Liver (tissue), 8 donors: ENCODE measurements at regions not wholly inside any gene's neighbourhood (a gene's known extent, or its start where the extent isn't known, plus 50 kb on each side); places are given as distances from the start of the nearest gene placed in this dataset.

Experiments
- DNase-seq: peaks from one replicate; pipeline ENCODE4 v3.0.0-alpha.2; 2017; ENCODE audit warnings: low spot score
- H3K27ac ChIP-seq, 2 donors: one replicate each; pipeline ENCODE4 v1.7.0; 2013; ENCODE audit warnings: inconsistent platforms in 2 of 2, low read length in 2 of 2, control low read depth in 1 of 2, low read depth in 1 of 2, mild to moderate bottlenecking in 1 of 2
- H3K27me3 ChIP-seq, 4 donors: one replicate each; pipeline versions ENCODE4 v1.6.1 to v1.7.0; 2013; ENCODE audit warnings: low read length in 3 of 4, inconsistent platforms in 1 of 4, mild to moderate bottlenecking in 1 of 4, moderate library complexity in 1 of 4; ENCODE audit not compliant: control insufficient read depth in 4 of 4, insufficient read depth in 4 of 4
- H3K36me3 ChIP-seq, 4 donors: one replicate each; pipeline versions ENCODE4 v1.6.1 to v1.7.0; 2013; ENCODE audit warnings: low read length in 3 of 4, mild to moderate bottlenecking in 3 of 4, low read depth in 1 of 4, moderate library complexity in 1 of 4; ENCODE audit not compliant: control insufficient read depth in 4 of 4, insufficient read depth in 3 of 4
- H3K4me1 ChIP-seq, 4 donors: one replicate each; pipeline versions ENCODE4 v1.6.1 to v1.7.0; 2013; ENCODE audit warnings: low read length in 3 of 4, mild to moderate bottlenecking in 3 of 4, moderate library complexity in 1 of 4; ENCODE audit not compliant: control insufficient read depth in 4 of 4, insufficient read depth in 4 of 4
- H3K4me3 ChIP-seq, 3 donors: one replicate each; pipeline versions ENCODE4 v1.6.1 to v1.7.0; 2013; ENCODE audit warnings: low read length in 3 of 3, control low read depth in 1 of 3, low read depth in 1 of 3, mild to moderate bottlenecking in 1 of 3
- H3K9ac ChIP-seq, 2 donors: one replicate each; pipeline ENCODE4 v1.7.0; 2013; ENCODE audit warnings: low read length in 2 of 2, mild to moderate bottlenecking in 2 of 2, moderate library complexity in 2 of 2, control low read depth in 1 of 2, low read depth in 1 of 2
- H3K9me3 ChIP-seq, 4 donors: one replicate each; pipeline versions ENCODE4 v1.6.1 to v1.7.0; 2013; ENCODE audit warnings: low read length in 3 of 4; ENCODE audit not compliant: control insufficient read depth in 4 of 4
- ATF3 ChIP-seq: IDR thresholded peaks from 2 replicates; pipeline ENCODE4 v1.6.1; 2016; ENCODE audit warnings: antibody characterized with exemption
- CTCF ChIP-seq: fragments of 150-350 bp; IDR thresholded peaks from 2 replicates; pipeline ENCODE4 v1.5.1; 2017; ENCODE audit warnings: improper control_type of control experiment, low read depth, low read length; ENCODE audit not compliant: missing input control
- EGR1 ChIP-seq, 2 donors: IDR thresholded peaks; 2 replicates each; pipeline ENCODE4 v1.6.1; 2016 to 2018; ENCODE audit warnings: antibody characterized with exemption in 2 of 2, low read depth in 2 of 2
- FOXA1 ChIP-seq: IDR thresholded peaks from 2 replicates; pipeline ENCODE4 v1.6.1; 2016; ENCODE audit warnings: antibody characterized with exemption
- FOXA2 ChIP-seq: IDR thresholded peaks from 2 replicates; pipeline ENCODE4 v1.6.1; 2016; ENCODE audit warnings: antibody characterized with exemption
- GABPA ChIP-seq, 2 donors: IDR thresholded peaks in 1 of 2; conservative IDR thresholded peaks in 1 of 2; 2 replicates each; pipeline ENCODE4 v1.6.1; 2016; ENCODE audit warnings: antibody characterized with exemption in 2 of 2, mild to moderate bottlenecking in 1 of 2, moderate library complexity in 1 of 2
- HNF4A ChIP-seq, 2 donors: conservative IDR thresholded peaks; 2 replicates each; pipeline ENCODE4 v1.6.1; 2016; ENCODE audit warnings: antibody characterized with exemption in 2 of 2, mild to moderate bottlenecking in 2 of 2
- HNF4G ChIP-seq: IDR thresholded peaks from 2 replicates; pipeline ENCODE4 v1.6.1; 2016; ENCODE audit warnings: antibody characterized with exemption
- JUND ChIP-seq, 2 donors: IDR thresholded peaks; 2 replicates each; pipeline ENCODE4 v1.6.1; 2016; ENCODE audit warnings: antibody characterized with exemption in 2 of 2
- MAX ChIP-seq: IDR thresholded peaks from 2 replicates; pipeline ENCODE4 v1.6.1; 2016; ENCODE audit warnings: antibody characterized with exemption
- NR2F2 ChIP-seq: IDR thresholded peaks from 2 replicates; pipeline ENCODE4 v1.6.1; 2016; ENCODE audit warnings: antibody characterized with exemption
- RAD21 ChIP-seq, 2 donors: IDR thresholded peaks; 2 replicates each; pipeline ENCODE4 v1.6.1; 2016; ENCODE audit warnings: antibody characterized with exemption in 2 of 2, mild to moderate bottlenecking in 2 of 2
- REST ChIP-seq: IDR thresholded peaks from 2 replicates; pipeline ENCODE4 v1.6.1; 2016; ENCODE audit warnings: antibody characterized with exemption, mild to moderate bottlenecking
- RXRA ChIP-seq, 2 donors: IDR thresholded peaks; 2 replicates each; pipeline ENCODE4 v1.6.1; 2017 to 2018; ENCODE audit warnings: antibody characterized with exemption in 2 of 2, mild to moderate bottlenecking in 1 of 2
- SP1 ChIP-seq: IDR thresholded peaks from 2 replicates; pipeline ENCODE4 v1.6.1; 2018; ENCODE audit warnings: antibody characterized with exemption, mild to moderate bottlenecking
- TAF1 ChIP-seq: conservative IDR thresholded peaks from 2 replicates; pipeline ENCODE4 v1.6.1; 2016; ENCODE audit warnings: antibody characterized with exemption, mild to moderate bottlenecking
- YY1 ChIP-seq: IDR thresholded peaks from 2 replicates; pipeline ENCODE4 v1.6.1; 2016; ENCODE audit warnings: antibody characterized with exemption, mild to moderate bottlenecking
- ZBTB33 ChIP-seq: IDR thresholded peaks from 2 replicates; pipeline ENCODE4 v1.6.1; 2016; ENCODE audit warnings: antibody characterized with exemption
- WGBS: extraction: QIAGEN DNeasy Blood & Tissue Kit; methylation state at CpG from one replicate; pipeline ENCODE4 v1.1.7; 2013; 5-methylcytosine and 5-hydroxymethylcytosine counted together
- donor health status: healthy.
- donor health status: healthy.
- donor health status: healthy.
- donor health status: healthy.
- donor health status: healthy.

GRCh38 chr19:30927705-30928104 is 421.5 kb downstream of the TSHZ3 start:
- Histone ChIP-seq H3K9ac (no peak overlapping the region), H3K9me3 (peaks cover 0 to 6% (median 3%) of the 10 kb centered on the region in 4 donors), H3K4me1 (no peaks in the 10 kb centered on the region), H3K36me3 (no peaks in the 10 kb centered on the region), H3K27me3 (peaks cover 0 to 2% (median 0%) of the 10 kb centered on the region in 4 donors), H3K27ac (no peak overlapping the region), H3K4me3 (no peak overlapping the region)
- no peak for DNase-seq
- TF ChIP-seq JUND (IDR thresholded peaks at IDR 0.05) (no peak), HNF4G (no peak), CTCF (no peak), RAD21 (IDR thresholded peaks at IDR 0.05) (no peak), GABPA (IDR thresholded peaks at IDR 0.05 in 1 of 2, conservative IDR thresholded peaks at IDR 0.05 in 1 of 2) (no peak), FOXA2 (no peak), EGR1 (IDR thresholded peaks at IDR 0.05; ENCODE audit: low read depth in 2 of 2) (no peak), HNF4A (conservative IDR thresholded peaks at IDR 0.05) (no peak), TAF1 (no peak), FOXA1 (no peak), SP1 (no peak), RXRA (IDR thresholded peaks at IDR 0.05) (no peak)
- 73% methylated on average over 6 of the region's 6 CpGs for WGBS

GRCh38 chr19:30924670-30925069 is 424.6 kb downstream of the TSHZ3 start:
- TF ChIP-seq GABPA (IDR thresholded peaks at IDR 0.05 in 1 of 2, conservative IDR thresholded peaks at IDR 0.05 in 1 of 2) = no peak
- TF ChIP-seq RAD21 (IDR thresholded peaks at IDR 0.05) = no peak
- TF ChIP-seq CTCF = no peak
- no peak for TF ChIP-seq ZBTB33
- TF ChIP-seq FOXA1 = no peak
- TF ChIP-seq NR2F2 = no peak
- no peak for TF ChIP-seq FOXA2
- TF ChIP-seq RXRA (IDR thresholded peaks at IDR 0.05) = no peak
- no peak for TF ChIP-seq HNF4A (conservative IDR thresholded peaks at IDR 0.05)
- no peak for TF ChIP-seq HNF4G
- TF ChIP-seq TAF1 = no peak
- TF ChIP-seq MAX = no peak
- no peak for TF ChIP-seq YY1
- no peak for TF ChIP-seq ATF3
- no peak for TF ChIP-seq SP1
- no peak for TF ChIP-seq EGR1 (IDR thresholded peaks at IDR 0.05; ENCODE audit: low read depth in 2 of 2)
- TF ChIP-seq JUND (IDR thresholded peaks at IDR 0.05) = no peak
- no peak for TF ChIP-seq REST
- H3K4me3 ChIP-seq = no peak overlapping the region
- DNase-seq = no peak
- H3K27me3 ChIP-seq = peaks cover 0 to 10% (median 0%) of the 10 kb centered on the region in 4 donors
- no peaks in the 10 kb centered on the region for H3K36me3 ChIP-seq
- H3K27ac ChIP-seq = no peak overlapping the region
- no peaks in the 10 kb centered on the region for H3K4me1 ChIP-seq
- WGBS = 76% methylated on average over 11 of the region's 11 CpGs
- H3K9me3 ChIP-seq = peaks cover 0 to 6% (median 3%) of the 10 kb centered on the region in 4 donors
- no peak overlapping the region for H3K9ac ChIP-seq
